Stimulated activated CD4-positive, alpha-beta T cell treated with anti-CD3 and anti-CD28 coated beads, Interleukin-2, amount 100 ng/mL, for 24 hours (primary cell): ENCODE measurements at regions not wholly inside any gene's neighbourhood (a gene's known extent, or its start where the extent isn't known, plus 50 kb on each side); places are given as distances from the start of the nearest gene placed in this dataset.

Source experiments
- DNase-seq, 2 donors: peaks; one replicate each; pipeline ENCODE4 v3.0.0-alpha.2; 2020

GRCh38 chr9:115921301-115921700 is 232.3 kb upstream of the PAPPA start:
- DNase-seq = no peak

GRCh38 chr9:115922444-115922843 is 231.1 kb upstream of the PAPPA start:
- DNase-seq = no peak

- DNase-seq = no peak
Measured at GRCh38 chr9:115923410-115923809, 230.2 kb upstream of the PAPPA start.

- no peak for DNase-seq
Measured at GRCh38 chr9:115923903-115924668, 229.5 kb upstream of the PAPPA start.

- DNase-seq = no peak
Measured at GRCh38 chr9:115924669-115924987, 229.0 kb upstream of the PAPPA start.

GRCh38 chr9:115925424-115925823 is 228.2 kb upstream of the PAPPA start:
- no peak for DNase-seq

- no peak for DNase-seq
Measured at GRCh38 chr9:115930472-115930871, 223.1 kb upstream of the PAPPA start.

GRCh38 chr9:115938479-115938878 is 215.1 kb upstream of the PAPPA start:
- DNase-seq = no peak

- no peak for DNase-seq
Measured at GRCh38 chr9:115939065-115939765, 214.4 kb upstream of the PAPPA start.

- DNase-seq = no peak
Measured at GRCh38 chr9:115941561-115942315, 211.9 kb upstream of the PAPPA start.

GRCh38 chr9:115943431-115944165 is 210.0 kb upstream of the PAPPA start:
- no peak for DNase-seq

GRCh38 chr9:115944166-115944948 is 209.2 kb upstream of the PAPPA start:
- DNase-seq = no peak

GRCh38 chr9:115945009-115945431 is 208.6 kb upstream of the PAPPA start:
- DNase-seq = no peak

GRCh38 chr9:115946530-115946929 is 207.1 kb upstream of the PAPPA start:
- no peak for DNase-seq

GRCh38 chr9:115951977-115952376 is 201.6 kb upstream of the PAPPA start:
- no peak for DNase-seq

- no peak for DNase-seq
Measured at GRCh38 chr9:115952430-115953292, 200.9 kb upstream of the PAPPA start.

- DNase-seq = no peak
Measured at GRCh38 chr9:115956371-115956770, 197.2 kb upstream of the PAPPA start.

GRCh38 chr9:115957585-115957984 is 196.0 kb upstream of the PAPPA start:
- DNase-seq = no peak

GRCh38 chr9:115964710-115965347 is 188.8 kb upstream of the PAPPA start:
- DNase-seq = no peak

GRCh38 chr9:115966660-115967059 is 186.9 kb upstream of the PAPPA start:
- DNase-seq = no peak

GRCh38 chr9:115969096-115969495 is 184.5 kb upstream of the PAPPA start:
- no peak for DNase-seq
